ENCODE measurements at regions not wholly inside any gene's neighbourhood (a gene's known extent, or its start where the extent isn't known, plus 50 kb on each side); places are given as distances from the start of the nearest gene placed in this dataset.
A peak's percentile ranks its signal among the peaks of the same experiment; 100 is the strongest.

GRCh38 chr18:56189615-56190014, 448.8 kb downstream of the TXNL1 start:
- Mint-ChIP-seq H3K9me3 (peaks cover 0 to 4% (median 1%) of the 10 kb centered on the region in 7 donors), H3K4me1 (no peaks in the 10 kb centered on the region), H3K27ac (peak overlapping the region in 1 of 7 donors; percentile 10), H3K4me3 (no peak overlapping the region), H3K27me3 (ENCODE audit: low read depth in 3 of 3) (peaks cover 0 to 8% (median 0%) of the 10 kb centered on the region in 3 donors), H3K36me3 (no peaks in the 10 kb centered on the region)
- no peaks in the 10 kb centered on the region for H3K9me3 ChIP-seq (replicated peaks in 1 of 2; ENCODE audit: control insufficient read depth in 1 of 2, insufficient read depth in 1 of 2, low read length in 2 of 2)
- no peaks in the 10 kb centered on the region for H4K20me1 ChIP-seq (ENCODE audit: insufficient read depth, low read length)
- H3K27ac ChIP-seq (ENCODE audit: low read depth in 1 of 2, low read length in 2 of 2), result no peak overlapping the region
- no peaks in the 10 kb centered on the region for H3K79me2 ChIP-seq (ENCODE audit: insufficient read depth, low read length)
- intact Hi-C loops (cut with micrococcal nuclease), result no loop called here
- no peaks in the 10 kb centered on the region for H3K36me3 ChIP-seq (replicated peaks in 1 of 2; ENCODE audit: control insufficient read depth in 1 of 2, insufficient read depth in 2 of 2, low read length in 2 of 2)
- no peak overlapping the region for H3K4me3 ChIP-seq (replicated peaks in 1 of 3; ENCODE audit: low read depth in 2 of 3, low read length in 3 of 3)
- DNase-seq, result no peak
- no peak overlapping the region for H3K4me2 ChIP-seq (replicated peaks; ENCODE audit: extremely low read depth, low read length, poor library complexity, severe bottlenecking)
- no peaks in the 10 kb centered on the region for H3K4me1 ChIP-seq (ENCODE audit: control insufficient read depth in 1 of 2, insufficient read depth in 2 of 2, low read length in 2 of 2)
- H3K27me3 ChIP-seq (ENCODE audit: control insufficient read depth in 2 of 2, insufficient read depth in 2 of 2, low read length in 2 of 2), result no peaks in the 10 kb centered on the region
- TF ChIP-seq CTCF (IDR thresholded peaks at IDR 0.05), result no peak
- WGBS (ENCODE audit: insufficient coverage), result 99% methylated on average over 15 of the region's 20 CpGs
- H2AFZ ChIP-seq (ENCODE audit: insufficient read depth, low read depth, low read length, poor library complexity, severe bottlenecking), result no peak overlapping the region
- no peak overlapping the region for H3K9ac ChIP-seq (ENCODE audit: insufficient read depth, low read length, poor library complexity, severe bottlenecking)

GRCh38 chr18:56188529-56189275, 449.7 kb downstream of the TXNL1 start:
- Histone ChIP-seq H3K27me3 (ENCODE audit: control insufficient read depth in 2 of 2, insufficient read depth in 2 of 2, low read length in 2 of 2) (no peaks in the 10 kb centered on the region), H3K79me2 (ENCODE audit: insufficient read depth, low read length) (no peaks in the 10 kb centered on the region), H4K20me1 (ENCODE audit: insufficient read depth, low read length) (no peaks in the 10 kb centered on the region), H3K9ac (ENCODE audit: insufficient read depth, low read length, poor library complexity, severe bottlenecking) (no peak overlapping the region), H3K9me3 (replicated peaks in 1 of 2; ENCODE audit: control insufficient read depth in 1 of 2, insufficient read depth in 1 of 2, low read length in 2 of 2) (no peaks in the 10 kb centered on the region), H3K4me1 (ENCODE audit: control insufficient read depth in 1 of 2, insufficient read depth in 2 of 2, low read length in 2 of 2) (no peaks in the 10 kb centered on the region), H2AFZ (ENCODE audit: insufficient read depth, low read depth, low read length, poor library complexity, severe bottlenecking) (no peak overlapping the region), H3K4me3 (replicated peaks in 1 of 3; ENCODE audit: low read depth in 2 of 3, low read length in 3 of 3) (no peak overlapping the region), H3K27ac (ENCODE audit: low read depth in 1 of 2, low read length in 2 of 2) (no peak overlapping the region), H3K4me2 (replicated peaks; ENCODE audit: extremely low read depth, low read length, poor library complexity, severe bottlenecking) (no peak overlapping the region), H3K36me3 (replicated peaks in 1 of 2; ENCODE audit: control insufficient read depth in 1 of 2, insufficient read depth in 2 of 2, low read length in 2 of 2) (no peaks in the 10 kb centered on the region)
- Mint-ChIP-seq H3K4me3 (no peak overlapping the region), H3K36me3 (no peaks in the 10 kb centered on the region), H3K4me1 (no peaks in the 10 kb centered on the region), H3K9me3 (peaks cover 0 to 4% (median 0%) of the 10 kb centered on the region in 7 donors), H3K27me3 (ENCODE audit: low read depth in 3 of 3) (peaks cover 0 to 8% (median 0%) of the 10 kb centered on the region in 3 donors), H3K27ac (no peak overlapping the region)
- no peak for DNase-seq
- no peak for TF ChIP-seq CTCF (IDR thresholded peaks at IDR 0.05)
- intact Hi-C loops (cut with micrococcal nuclease), result no loop called here
- WGBS (ENCODE audit: insufficient coverage), result 88% methylated on average over 3 of the region's 9 CpGs
